SK-N-SH (cell line): ENCODE measurements at regions not wholly inside any gene's neighbourhood (a gene's known extent, or its start where the extent isn't known, plus 50 kb on each side); places are given as distances from the start of the nearest gene placed in this dataset.

Experiments
- CTCF ChIA-PET: fragments of 300-600, 350-600 bp; formaldehyde crosslinking; extraction: SDS; loops from one replicate; lab custom pipeline; 2021; lab: Yijun Ruan, JAX
- POLR2A ChIA-PET: fragments of 350-600 bp; sonication (Branson Sonifier 250); formaldehyde crosslinking; extraction: SDS; loops from one replicate; lab custom pipeline; 2020; ENCODE audit warnings: antibody characterized with exemption, inconsistent platforms; lab: Yijun Ruan, JAX
- DNase-seq: peaks from one replicate; pipeline ENCODE4 v3.0.0; 2012
- H2AFZ ChIP-seq: fragments of 200-600 bp; sonication (generic); 2 replicates; pipeline ENCODE4 v1.8.1; 2016; ENCODE audit warnings: antibody characterized with exemption, mild to moderate bottlenecking, low read depth
- H3F3A ChIP-seq: fragments of 200-600 bp; sonication (generic); replicated peaks from 2 replicates; pipeline ENCODE3; 2016; ENCODE audit warnings: antibody characterized with exemption, mild to moderate bottlenecking; ENCODE audit not compliant: insufficient read depth
- H3K27ac ChIP-seq, 2 experiments: fragments of 200-500 bp in 1 of 2; fragments of 200-600 bp in 1 of 2; sonication (Bioruptor generic) in 1 of 2; sonication (generic), shearing (Covaris generic) in 1 of 2; 2 replicates each; pipeline versions ENCODE4 v1.5.1 to v1.6.1; 2014 to 2016; ENCODE audit warnings: low read depth in 2 of 2, inconsistent platforms in 1 of 2, low read length in 1 of 2, mild to moderate bottlenecking in 1 of 2, mixed read lengths in 1 of 2
- H3K27me3 ChIP-seq: fragments of 200-600 bp; sonication (generic), shearing (Covaris generic); 2 replicates; pipeline ENCODE4 v1.6.1; 2016; ENCODE audit warnings: mixed run types; ENCODE audit not compliant: insufficient read depth
- H3K36me3 ChIP-seq, 2 experiments: fragments of 200-500 bp in 1 of 2; fragments of 200-600 bp in 1 of 2; sonication (Bioruptor generic) in 1 of 2; sonication (generic) in 1 of 2; replicated peaks in 1 of 2; 2 replicates each; pipeline versions ENCODE3 to v1.5.1; 2014 to 2016; ENCODE audit warnings: low read length in 1 of 2, mild to moderate bottlenecking in 1 of 2; ENCODE audit not compliant: insufficient read depth in 2 of 2, control insufficient read depth in 1 of 2
- H3K4me1 ChIP-seq, 2 experiments: fragments of 200-500 bp in 1 of 2; fragments of 200-600 bp in 1 of 2; sonication (Bioruptor generic) in 1 of 2; sonication (generic), shearing (Covaris generic) in 1 of 2; 2 replicates each; pipeline versions ENCODE4 v1.5.1 to v1.6.1; 2014 to 2016; ENCODE audit warnings: low read depth in 1 of 2, low read length in 1 of 2, mixed run types in 1 of 2; ENCODE audit not compliant: insufficient read depth in 2 of 2, control insufficient read depth in 1 of 2
- H3K4me2 ChIP-seq: fragments of 200-600 bp; sonication (generic), shearing (Covaris generic); 2 replicates; pipeline ENCODE4 v1.6.1; 2017; ENCODE audit warnings: mixed run types
- H3K4me3 ChIP-seq, 2 experiments: fragments of 200-500 bp in 1 of 2; fragments of 200-600 bp in 1 of 2; sonication (Bioruptor generic) in 1 of 2; sonication (generic), shearing (Covaris generic) in 1 of 2; 2 replicates each; pipeline versions ENCODE4 v1.5.1 to v1.8.1; 2014 to 2016; ENCODE audit warnings: low read depth in 2 of 2, inconsistent platforms in 1 of 2, low read length in 1 of 2, mild to moderate bottlenecking in 1 of 2, mixed read lengths in 1 of 2, moderate library complexity in 1 of 2
- H3K79me2 ChIP-seq: fragments of 200-600 bp; sonication (generic); 2 replicates; pipeline ENCODE4 v1.8.1; 2017; ENCODE audit warnings: mild to moderate bottlenecking; ENCODE audit not compliant: insufficient read depth
- H3K9ac ChIP-seq: fragments of 200-600 bp; sonication (generic); 2 replicates; pipeline ENCODE4 v1.6.1; 2017; ENCODE audit warnings: mixed run types
- H3K9me2 ChIP-seq: fragments of 200-600 bp; sonication (generic); 2 replicates; pipeline ENCODE4 v1.6.1; 2017; ENCODE audit warnings: mixed run types
- H3K9me3 ChIP-seq: fragments of 200-600 bp; sonication (generic); 2 replicates; pipeline ENCODE4 v1.6.1; 2017; ENCODE audit warnings: mixed run types, mild to moderate bottlenecking, moderate library complexity
- H4K20me1 ChIP-seq: fragments of 200-600 bp; sonication (generic); 2 replicates; pipeline ENCODE4 v1.6.1; 2017; ENCODE audit warnings: mild to moderate bottlenecking, mixed run types; ENCODE audit not compliant: insufficient read depth
- EP300 ChIP-seq, 2 experiments: IDR thresholded peaks; 2 replicates each; pipeline versions ENCODE4 v1.4.0 to v1.6.1; 2012; ENCODE audit warnings: borderline replicate concordance in 1 of 2, low read depth in 1 of 2, low read length in 1 of 2
- EZH2phosphoT487 ChIP-seq: fragments of 200-600 bp; sonication (generic); IDR thresholded peaks from 2 replicates; pipeline ENCODE4 v1.6.1; 2017; ENCODE audit warnings: low read depth, mixed run types, mild to moderate bottlenecking, antibody characterized with exemption, moderate library complexity, borderline replicate concordance
- FOXM1 ChIP-seq: IDR thresholded peaks from 2 replicates; pipeline ENCODE4 v1.4.0; 2012; ENCODE audit warnings: low read depth, mild to moderate bottlenecking
- GABPA ChIP-seq: IDR thresholded peaks from 2 replicates; pipeline ENCODE4 v1.4.0; 2012; ENCODE audit warnings: low read depth, mild to moderate bottlenecking
- GATA2 ChIP-seq: sonication (generic); formaldehyde crosslinking; IDR thresholded peaks from 2 replicates; pipeline ENCODE4 v1.5.0; 2020; ENCODE audit warnings: mild to moderate bottlenecking, missing genetic modification reagents
- NFIC ChIP-seq: IDR thresholded peaks from 2 replicates; pipeline ENCODE4 v1.4.0; 2012; ENCODE audit warnings: borderline replicate concordance
- PBX3 ChIP-seq: IDR thresholded peaks from 2 replicates; pipeline ENCODE4; 2012
- POLR2AphosphoS5 ChIP-seq: IDR thresholded peaks from 2 replicates; pipeline ENCODE4 v1.6.1; 2012; ENCODE audit warnings: low read depth, low read length
- RAD21 ChIP-seq: IDR thresholded peaks from 2 replicates; pipeline ENCODE4 v1.6.1; 2012; ENCODE audit warnings: mild to moderate bottlenecking, low read length
- RCOR1 ChIP-seq: fragments of 150-350 bp; IDR thresholded peaks from 2 replicates; pipeline ENCODE4 v1.6.1; 2017; ENCODE audit warnings: antibody characterized with exemption, low read length
- RXRA ChIP-seq: IDR thresholded peaks from 2 replicates; pipeline ENCODE4 v1.4.0; 2012; ENCODE audit warnings: low read depth, mild to moderate bottlenecking, borderline replicate concordance
- YY1 ChIP-seq: IDR thresholded peaks from 2 replicates; pipeline ENCODE4 v1.4.0; 2012; ENCODE audit warnings: low read depth, mild to moderate bottlenecking
- WGBS: methylation state at CpG from one replicate; pipeline ENCODE4 v1.1.6; 2017; ENCODE audit warnings: low lambda C conversion rate; 5-methylcytosine and 5-hydroxymethylcytosine counted together
- TF ChIP-seq, protein P1 (sequence below): IDR thresholded peaks from 2 replicates; pipeline ENCODE4 v1.4.0; 2012; ENCODE audit warnings: low read depth, borderline replicate concordance
- TF ChIP-seq, protein P2 (sequence below): IDR thresholded peaks from 2 replicates; pipeline ENCODE4 v1.4.0; 2012; ENCODE audit warnings: low read depth

- no peak for TF ChIP-seq RCOR1
- no peak; the same call in 1 of the 2 replicates for TF ChIP-seq NFIC
- TF ChIP-seq YY1, result no peak
- TF ChIP-seq RXRA, result no peak
- TF ChIP-seq GABPA, result no peak
- no peak for TF ChIP-seq POLR2AphosphoS5
- TF ChIP-seq, protein P1, sequence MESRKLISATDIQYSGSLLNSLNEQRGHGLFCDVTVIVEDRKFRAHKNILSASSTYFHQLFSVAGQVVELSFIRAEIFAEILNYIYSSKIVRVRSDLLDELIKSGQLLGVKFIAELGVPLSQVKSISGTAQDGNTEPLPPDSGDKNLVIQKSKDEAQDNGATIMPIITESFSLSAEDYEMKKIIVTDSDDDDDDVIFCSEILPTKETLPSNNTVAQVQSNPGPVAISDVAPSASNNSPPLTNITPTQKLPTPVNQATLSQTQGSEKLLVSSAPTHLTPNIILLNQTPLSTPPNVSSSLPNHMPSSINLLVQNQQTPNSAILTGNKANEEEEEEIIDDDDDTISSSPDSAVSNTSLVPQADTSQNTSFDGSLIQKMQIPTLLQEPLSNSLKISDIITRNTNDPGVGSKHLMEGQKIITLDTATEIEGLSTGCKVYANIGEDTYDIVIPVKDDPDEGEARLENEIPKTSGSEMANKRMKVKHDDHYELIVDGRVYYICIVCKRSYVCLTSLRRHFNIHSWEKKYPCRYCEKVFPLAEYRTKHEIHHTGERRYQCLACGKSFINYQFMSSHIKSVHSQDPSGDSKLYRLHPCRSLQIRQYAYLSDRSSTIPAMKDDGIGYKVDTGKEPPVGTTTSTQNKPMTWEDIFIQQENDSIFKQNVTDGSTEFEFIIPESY, result no peak
Measured at GRCh38 chr14:94867946-94868771, 98.2 kb upstream of the GSC start (continued).

DNA sequence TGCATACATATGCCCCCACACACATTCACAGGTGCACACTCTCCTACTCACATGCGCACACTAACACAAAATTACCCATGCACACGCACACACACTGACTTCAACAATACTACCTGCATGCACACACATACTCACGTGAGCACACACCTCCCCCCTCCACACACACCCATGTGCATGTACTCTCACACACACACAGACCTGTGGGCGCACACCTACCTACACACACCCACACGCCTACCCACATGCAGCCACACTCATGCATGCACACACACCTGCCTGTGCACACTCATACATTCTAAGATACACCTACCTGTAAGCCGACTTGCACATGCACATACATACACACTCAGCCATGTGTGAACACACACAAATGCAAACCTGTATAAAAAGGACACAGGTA is 97.3 kb upstream of the GSC start:
- CTCF ChIA-PET, result no interaction called here
- Histone ChIP-seq H3K4me1 (0 out of 4 replicates have a peak, but pooled peaks cover 0 to 3% of the 10 kb centered on the region in 2 experiments), H3K79me2 (no peaks in the 10 kb centered on the region), H3K27me3 (no peaks in the 10 kb centered on the region), H3K9me2 (no peaks in the 10 kb centered on the region), H2AFZ (no peak overlapping the region), H3F3A (no peaks in the 10 kb centered on the region), H3K27ac (no peak overlapping the region), H3K36me3 (no peaks in the 10 kb centered on the region), H3K4me3 (no peak overlapping the region), H4K20me1 (no peaks in the 10 kb centered on the region), H3K9ac (no peak overlapping the region), H3K4me2 (no peak overlapping the region), H3K9me3 (no peaks in the 10 kb centered on the region)
- 69% methylated on average over 6 of the region's 6 CpGs for WGBS
- POLR2A ChIA-PET, result no interaction called here
- TF ChIP-seq GATA2 (CRISPR knock-in tag), result no peak
- TF ChIP-seq, protein P1, result no peak
- no peak for TF ChIP-seq EZH2phosphoT487
- TF ChIP-seq RAD21, result no peak
- TF ChIP-seq POLR2AphosphoS5, result no peak
- TF ChIP-seq PBX3, result no peak
- TF ChIP-seq NFIC, result no peak
- TF ChIP-seq EP300 (IDR thresholded peaks at IDR 0.05; ENCODE audit: borderline replicate concordance in 1 of 2, low read depth in 1 of 2, low read length in 1 of 2), result no peak
- TF ChIP-seq, protein P2, sequence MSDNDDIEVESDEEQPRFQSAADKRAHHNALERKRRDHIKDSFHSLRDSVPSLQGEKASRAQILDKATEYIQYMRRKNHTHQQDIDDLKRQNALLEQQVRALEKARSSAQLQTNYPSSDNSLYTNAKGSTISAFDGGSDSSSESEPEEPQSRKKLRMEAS, result no peak
- no peak for TF ChIP-seq FOXM1
- DNase-seq, result no peak
